HepG2 (cell line): ENCODE measurements at regions not wholly inside any gene's neighbourhood (a gene's known extent, or its start where the extent isn't known, plus 50 kb on each side); places are given as distances from the start of the nearest gene placed in this dataset.

Experiments used
- ASH2L ChIP-seq: fragments of 300-600, 200-600 bp; sonication (generic); IDR thresholded peaks from 2 replicates; pipeline ENCODE4 v1.7.0; 2017; ENCODE audit warnings: low read depth, mild to moderate bottlenecking, moderate library complexity, mixed read lengths, low read length; ENCODE audit not compliant: insufficient read length
- CENPX ChIP-seq: sonication (generic); formaldehyde crosslinking; IDR thresholded peaks from 2 replicates; pipeline ENCODE4 v1.9.0; 2021; ENCODE audit warnings: mild to moderate bottlenecking, missing genetic modification reagents, moderate library complexity
- EHMT2 ChIP-seq: fragments of 200-600 bp; sonication (generic); IDR thresholded peaks from 2 replicates; pipeline ENCODE4 v1.7.0; 2017; ENCODE audit warnings: antibody characterized with exemption, low read depth, low read length, borderline replicate concordance
- FOXA3 ChIP-seq: IDR thresholded peaks from 2 replicates; pipeline ENCODE4 v1.6.1; 2016; ENCODE audit warnings: missing genetic modification reagents, missing compliant biosample characterization
- KDM4B ChIP-seq: sonication (generic); formaldehyde crosslinking; IDR thresholded peaks from 2 replicates; pipeline ENCODE4 v1.4.0; 2020; ENCODE audit warnings: missing genetic modification reagents
- NKX3-1 ChIP-seq: sonication (generic); formaldehyde crosslinking; IDR thresholded peaks from 2 replicates; pipeline ENCODE4 v1.5.0; 2020; ENCODE audit warnings: missing genetic modification reagents
- PAX8 ChIP-seq: sonication (generic); formaldehyde crosslinking; IDR thresholded peaks from 2 replicates; pipeline ENCODE4 v1.8.0; 2022; ENCODE audit warnings: mild to moderate bottlenecking, missing genetic modification reagents, borderline replicate concordance
- YEATS2 ChIP-seq: sonication (generic); formaldehyde crosslinking; IDR thresholded peaks from 2 replicates; pipeline ENCODE4 v1.4.0; 2020; ENCODE audit warnings: missing genetic modification reagents, borderline replicate concordance
- YEATS4 ChIP-seq: sonication (generic); formaldehyde crosslinking; IDR thresholded peaks from 2 replicates; pipeline ENCODE4 v1.4.0; 2020; ENCODE audit warnings: missing genetic modification reagents, borderline replicate concordance
- ZNF232 ChIP-seq: sonication (generic); formaldehyde crosslinking; IDR thresholded peaks from 2 replicates; pipeline ENCODE4 v1.4.0; 2020; ENCODE audit warnings: missing genetic modification reagents, borderline replicate concordance
- TF ChIP-seq, protein P1 (sequence below): sonication (generic); formaldehyde crosslinking; IDR thresholded peaks from 2 replicates; pipeline ENCODE4 v1.5.0; 2020; ENCODE audit warnings: mild to moderate bottlenecking, missing genetic modification reagents, moderate library complexity
- TF ChIP-seq, protein P2 (sequence below): sonication (generic); formaldehyde crosslinking; IDR thresholded peaks from 2 replicates; pipeline ENCODE4 v1.4.0; 2020; ENCODE audit warnings: missing genetic modification reagents
- TF ChIP-seq, protein P3 (sequence below): sonication (generic); formaldehyde crosslinking; IDR thresholded peaks from 2 replicates; pipeline ENCODE4 v1.4.0; 2020; ENCODE audit warnings: mild to moderate bottlenecking, missing genetic modification reagents

DNA sequence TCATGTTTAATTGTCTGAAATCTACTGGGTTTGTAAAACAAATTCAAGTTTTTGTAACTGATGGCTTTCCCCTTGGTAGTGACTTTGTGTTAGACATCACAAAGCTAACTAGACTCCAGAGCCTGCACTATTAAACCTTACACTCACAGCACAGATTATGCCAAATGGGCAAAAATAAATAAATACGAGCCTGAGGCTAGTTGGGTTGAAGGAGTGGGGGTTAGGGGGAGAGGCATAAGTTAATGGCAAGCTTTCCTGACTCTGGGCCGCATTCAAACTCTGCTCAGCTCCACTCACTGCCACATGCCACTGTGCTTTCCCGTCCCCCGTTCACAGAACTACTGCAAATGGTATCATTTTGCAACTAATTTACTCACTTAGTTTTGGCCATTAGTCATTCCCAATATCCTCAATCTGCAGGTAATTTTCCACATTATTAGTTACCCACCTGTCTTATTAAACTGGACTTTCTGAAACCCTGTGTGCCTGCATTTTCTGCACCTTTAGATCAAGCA, 1079.9 kb upstream of the PIK3C3 start:
- TF ChIP-seq, protein P1, sequence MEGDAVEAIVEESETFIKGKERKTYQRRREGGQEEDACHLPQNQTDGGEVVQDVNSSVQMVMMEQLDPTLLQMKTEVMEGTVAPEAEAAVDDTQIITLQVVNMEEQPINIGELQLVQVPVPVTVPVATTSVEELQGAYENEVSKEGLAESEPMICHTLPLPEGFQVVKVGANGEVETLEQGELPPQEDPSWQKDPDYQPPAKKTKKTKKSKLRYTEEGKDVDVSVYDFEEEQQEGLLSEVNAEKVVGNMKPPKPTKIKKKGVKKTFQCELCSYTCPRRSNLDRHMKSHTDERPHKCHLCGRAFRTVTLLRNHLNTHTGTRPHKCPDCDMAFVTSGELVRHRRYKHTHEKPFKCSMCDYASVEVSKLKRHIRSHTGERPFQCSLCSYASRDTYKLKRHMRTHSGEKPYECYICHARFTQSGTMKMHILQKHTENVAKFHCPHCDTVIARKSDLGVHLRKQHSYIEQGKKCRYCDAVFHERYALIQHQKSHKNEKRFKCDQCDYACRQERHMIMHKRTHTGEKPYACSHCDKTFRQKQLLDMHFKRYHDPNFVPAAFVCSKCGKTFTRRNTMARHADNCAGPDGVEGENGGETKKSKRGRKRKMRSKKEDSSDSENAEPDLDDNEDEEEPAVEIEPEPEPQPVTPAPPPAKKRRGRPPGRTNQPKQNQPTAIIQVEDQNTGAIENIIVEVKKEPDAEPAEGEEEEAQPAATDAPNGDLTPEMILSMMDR (CRISPR knock-in tag): no peak
- TF ChIP-seq EHMT2 (no peak), NKX3-1 (no peak), ASH2L (no peak), YEATS4 (CRISPR knock-in tag) (no peak), YEATS2 (CRISPR knock-in tag) (no peak), KDM4B (CRISPR knock-in tag) (no peak), ZNF232 (CRISPR knock-in tag) (no peak), CENPX (no peak), PAX8 (CRISPR knock-in tag) (no peak), FOXA3 (no peak)
- TF ChIP-seq, protein P2, sequence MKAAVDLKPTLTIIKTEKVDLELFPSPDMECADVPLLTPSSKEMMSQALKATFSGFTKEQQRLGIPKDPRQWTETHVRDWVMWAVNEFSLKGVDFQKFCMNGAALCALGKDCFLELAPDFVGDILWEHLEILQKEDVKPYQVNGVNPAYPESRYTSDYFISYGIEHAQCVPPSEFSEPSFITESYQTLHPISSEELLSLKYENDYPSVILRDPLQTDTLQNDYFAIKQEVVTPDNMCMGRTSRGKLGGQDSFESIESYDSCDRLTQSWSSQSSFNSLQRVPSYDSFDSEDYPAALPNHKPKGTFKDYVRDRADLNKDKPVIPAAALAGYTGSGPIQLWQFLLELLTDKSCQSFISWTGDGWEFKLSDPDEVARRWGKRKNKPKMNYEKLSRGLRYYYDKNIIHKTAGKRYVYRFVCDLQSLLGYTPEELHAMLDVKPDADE (CRISPR knock-in tag): no peak
- TF ChIP-seq, protein P3, sequence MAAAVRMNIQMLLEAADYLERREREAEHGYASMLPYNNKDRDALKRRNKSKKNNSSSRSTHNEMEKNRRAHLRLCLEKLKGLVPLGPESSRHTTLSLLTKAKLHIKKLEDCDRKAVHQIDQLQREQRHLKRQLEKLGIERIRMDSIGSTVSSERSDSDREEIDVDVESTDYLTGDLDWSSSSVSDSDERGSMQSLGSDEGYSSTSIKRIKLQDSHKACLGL (CRISPR knock-in tag): no peak
